WTC11 (cell line): ENCODE measurements at regions not wholly inside any gene's neighbourhood (a gene's known extent, or its start where the extent isn't known, plus 50 kb on each side); places are given as distances from the start of the nearest gene placed in this dataset.

Experiments used
- ATAC-seq: fragments of 200-7000 bp; cut with Tn5 transposase; 2 replicates; pipeline ENCODE4 v1.10.0; 2021; ENCODE audit warnings: mild to moderate bottlenecking, moderate library complexity
- CTCF ChIA-PET: fragments of 300-600 bp; sonication (Branson Sonifier 250); formaldehyde crosslinking; loops from one replicate; lab custom pipeline; 2021; ENCODE audit warnings: antibody characterized with exemption; lab: Charles Lee
- POLR2A ChIA-PET: fragments of 350-600 bp; sonication (Branson Sonifier 250); formaldehyde crosslinking; loops from one replicate; lab custom pipeline; 2021; ENCODE audit warnings: antibody characterized with exemption; lab: Charles Lee
- DNase-seq: peaks from one replicate; pipeline ENCODE4 v3.0.0; 2021; ENCODE audit warnings: low spot score
- H3K27ac Mint-ChIP-seq: 2 replicates; pipeline ENCODE4 v1.8.0; 2021; ENCODE audit warnings: mixed read lengths
- H3K27me3 Mint-ChIP-seq: 2 replicates; pipeline ENCODE4 v1.8.0; 2021; ENCODE audit warnings: low read depth, mild to moderate bottlenecking, moderate library complexity, mixed read lengths
- H3K36me3 Mint-ChIP-seq: 2 replicates; pipeline ENCODE4 v1.8.0; 2021; ENCODE audit warnings: mixed read lengths
- H3K4me1 Mint-ChIP-seq: 2 replicates; pipeline ENCODE4 v1.8.0; 2022; ENCODE audit warnings: mixed read lengths
- H3K4me3 Mint-ChIP-seq: 2 replicates; pipeline ENCODE4 v1.8.0; 2021; ENCODE audit warnings: mild to moderate bottlenecking, moderate library complexity, mixed read lengths
- H3K9me3 Mint-ChIP-seq: 2 replicates; pipeline ENCODE4 v1.8.0; 2021; ENCODE audit warnings: mixed read lengths
- ATF1 ChIP-seq: sonication (generic); formaldehyde crosslinking; IDR thresholded peaks from 2 replicates; pipeline ENCODE4 v1.8.1; 2023; ENCODE audit warnings: mild to moderate bottlenecking, moderate library complexity, missing genetic modification reagents
- ATF6 ChIP-seq: sonication (generic); formaldehyde crosslinking; IDR thresholded peaks from 2 replicates; pipeline ENCODE4 v1.8.1; 2023; ENCODE audit warnings: mild to moderate bottlenecking, missing genetic modification reagents
- E2F4 ChIP-seq: sonication (generic); formaldehyde crosslinking; IDR thresholded peaks from 2 replicates; pipeline ENCODE4 v1.8.1; 2022; ENCODE audit warnings: low read depth, mild to moderate bottlenecking, moderate library complexity, missing genetic modification reagents, borderline replicate concordance
- ESRRA ChIP-seq: sonication (generic); formaldehyde crosslinking; IDR thresholded peaks from 2 replicates; pipeline ENCODE4 v1.8.1; 2022; ENCODE audit warnings: mild to moderate bottlenecking, missing genetic modification reagents, borderline replicate concordance
- ETV6 ChIP-seq: sonication (generic); formaldehyde crosslinking; IDR thresholded peaks from 2 replicates; pipeline ENCODE4 v1.8.1; 2022; ENCODE audit warnings: mild to moderate bottlenecking, missing genetic modification reagents
- FOXP1 ChIP-seq: sonication (generic); formaldehyde crosslinking; IDR thresholded peaks from 2 replicates; pipeline ENCODE4 v1.8.0; 2022; ENCODE audit warnings: missing genetic modification reagents, mild to moderate bottlenecking, moderate library complexity, borderline replicate concordance
- FOXP4 ChIP-seq: sonication (generic); formaldehyde crosslinking; IDR thresholded peaks from 2 replicates; pipeline ENCODE4 v1.8.0; 2022; ENCODE audit warnings: mild to moderate bottlenecking, missing genetic modification reagents
- GTF2I ChIP-seq: fragments of 250-450 bp; sonication (Bioruptor Pico); conservative IDR thresholded peaks from 2 replicates; pipeline ENCODE4 v1.4.0; 2021; ENCODE audit warnings: mild to moderate bottlenecking
- IRF1 ChIP-seq: sonication (generic); formaldehyde crosslinking; IDR thresholded peaks from 2 replicates; pipeline ENCODE4 v1.8.0; 2023; ENCODE audit warnings: missing genetic modification reagents
- NFE2L1 ChIP-seq: sonication (generic); formaldehyde crosslinking; IDR thresholded peaks from 2 replicates; pipeline ENCODE4 v1.8.1; 2023; ENCODE audit warnings: missing genetic modification reagents
- NR1H2 ChIP-seq: sonication (generic); formaldehyde crosslinking; IDR thresholded peaks from 2 replicates; pipeline ENCODE4 v1.9.0; 2021; ENCODE audit warnings: mild to moderate bottlenecking, moderate library complexity, missing genetic modification reagents
- SMAD3 ChIP-seq: sonication (generic); formaldehyde crosslinking; IDR thresholded peaks from 2 replicates; pipeline ENCODE4 v1.8.0; 2022; ENCODE audit warnings: missing genetic modification reagents, mild to moderate bottlenecking, borderline replicate concordance
- TEAD4 ChIP-seq: sonication (generic); formaldehyde crosslinking; IDR thresholded peaks from 2 replicates; pipeline ENCODE4 v1.8.0; 2022; ENCODE audit warnings: mild to moderate bottlenecking, missing genetic modification reagents
- ZNF138 ChIP-seq: sonication (generic); formaldehyde crosslinking; conservative IDR thresholded peaks from 2 replicates; pipeline ENCODE4 v1.8.1; 2022; ENCODE audit warnings: mild to moderate bottlenecking, moderate library complexity, missing genetic modification reagents
- TF ChIP-seq, protein P1 (sequence below): sonication (generic); formaldehyde crosslinking; IDR thresholded peaks from 2 replicates; pipeline ENCODE4 v1.8.1; 2022; ENCODE audit warnings: missing genetic modification reagents, borderline replicate concordance
- TF ChIP-seq, protein P2 (sequence below): fragments of 250-450 bp; sonication (Bioruptor Pico); IDR thresholded peaks from 2 replicates; pipeline ENCODE4 v2.1.2; 2022; ENCODE audit warnings: mild to moderate bottlenecking, moderate library complexity
- TF ChIP-seq, protein P3 (sequence below): sonication (generic); formaldehyde crosslinking; IDR thresholded peaks from 2 replicates; pipeline ENCODE4 v1.8.0; 2022; ENCODE audit warnings: mild to moderate bottlenecking, missing genetic modification reagents

GRCh38 chr18:78511666-78512601 lies 467.7 kb upstream of the SALL3 start:
- CTCF ChIA-PET = no interaction called here
- H3K27ac Mint-ChIP-seq = no peak overlapping the region
- no peaks in the 10 kb centered on the region for H3K4me1 Mint-ChIP-seq
- POLR2A ChIA-PET = no interaction called here
- no peak overlapping the region for H3K4me3 Mint-ChIP-seq
- DNase-seq (no peak), ATAC-seq (no peak)
- TF ChIP-seq ZNF138 (CRISPR knock-in tag) = no peak
- no peak for TF ChIP-seq FOXP4 (CRISPR knock-in tag)
- TF ChIP-seq, protein P1, sequence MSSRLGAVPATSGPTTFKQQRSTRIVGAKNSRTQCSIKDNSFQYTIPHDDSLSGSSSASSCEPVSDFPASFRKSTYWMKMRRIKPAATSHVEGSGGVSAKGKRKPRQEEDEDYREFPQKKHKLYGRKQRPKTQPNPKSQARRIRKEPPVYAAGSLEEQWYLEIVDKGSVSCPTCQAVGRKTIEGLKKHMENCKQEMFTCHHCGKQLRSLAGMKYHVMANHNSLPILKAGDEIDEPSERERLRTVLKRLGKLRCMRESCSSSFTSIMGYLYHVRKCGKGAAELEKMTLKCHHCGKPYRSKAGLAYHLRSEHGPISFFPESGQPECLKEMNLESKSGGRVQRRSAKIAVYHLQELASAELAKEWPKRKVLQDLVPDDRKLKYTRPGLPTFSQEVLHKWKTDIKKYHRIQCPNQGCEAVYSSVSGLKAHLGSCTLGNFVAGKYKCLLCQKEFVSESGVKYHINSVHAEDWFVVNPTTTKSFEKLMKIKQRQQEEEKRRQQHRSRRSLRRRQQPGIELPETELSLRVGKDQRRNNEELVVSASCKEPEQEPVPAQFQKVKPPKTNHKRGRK (CRISPR knock-in tag) = no peak
- TF ChIP-seq NR1H2 (CRISPR knock-in tag) = no peak
- no peak for TF ChIP-seq ATF1 (CRISPR knock-in tag)
- TF ChIP-seq, protein P2, sequence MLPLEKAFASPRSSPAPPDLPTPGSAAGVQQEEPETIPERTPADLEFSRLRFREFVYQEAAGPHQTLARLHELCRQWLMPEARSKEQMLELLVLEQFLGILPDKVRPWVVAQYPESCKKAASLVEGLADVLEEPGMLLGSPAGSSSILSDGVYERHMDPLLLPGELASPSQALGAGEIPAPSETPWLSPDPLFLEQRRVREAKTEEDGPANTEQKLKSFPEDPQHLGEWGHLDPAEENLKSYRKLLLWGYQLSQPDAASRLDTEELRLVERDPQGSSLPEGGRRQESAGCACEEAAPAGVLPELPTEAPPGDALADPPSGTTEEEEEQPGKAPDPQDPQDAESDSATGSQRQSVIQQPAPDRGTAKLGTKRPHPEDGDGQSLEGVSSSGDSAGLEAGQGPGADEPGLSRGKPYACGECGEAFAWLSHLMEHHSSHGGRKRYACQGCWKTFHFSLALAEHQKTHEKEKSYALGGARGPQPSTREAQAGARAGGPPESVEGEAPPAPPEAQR (CRISPR knock-in tag) = no peak
- no peak for TF ChIP-seq IRF1 (CRISPR knock-in tag)
- no peak for TF ChIP-seq NFE2L1 (CRISPR knock-in tag)
- no peak for TF ChIP-seq TEAD4 (CRISPR knock-in tag)
- TF ChIP-seq ETV6 (CRISPR knock-in tag) = no peak
- no peak for TF ChIP-seq E2F4
- TF ChIP-seq FOXP1 (CRISPR knock-in tag) = no peak
- no peak for TF ChIP-seq SMAD3 (CRISPR knock-in tag)
- TF ChIP-seq, protein P3, sequence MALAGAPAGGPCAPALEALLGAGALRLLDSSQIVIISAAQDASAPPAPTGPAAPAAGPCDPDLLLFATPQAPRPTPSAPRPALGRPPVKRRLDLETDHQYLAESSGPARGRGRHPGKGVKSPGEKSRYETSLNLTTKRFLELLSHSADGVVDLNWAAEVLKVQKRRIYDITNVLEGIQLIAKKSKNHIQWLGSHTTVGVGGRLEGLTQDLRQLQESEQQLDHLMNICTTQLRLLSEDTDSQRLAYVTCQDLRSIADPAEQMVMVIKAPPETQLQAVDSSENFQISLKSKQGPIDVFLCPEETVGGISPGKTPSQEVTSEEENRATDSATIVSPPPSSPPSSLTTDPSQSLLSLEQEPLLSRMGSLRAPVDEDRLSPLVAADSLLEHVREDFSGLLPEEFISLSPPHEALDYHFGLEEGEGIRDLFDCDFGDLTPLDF (CRISPR knock-in tag) = no peak
- TF ChIP-seq GTF2I = no peak
- TF ChIP-seq ESRRA (CRISPR knock-in tag) = no peak
- TF ChIP-seq ATF6 = no peak
- H3K27me3 Mint-ChIP-seq = no peaks in the 10 kb centered on the region; the same call in none of the 2 replicates
- peaks cover 31% of the 10 kb centered on the region for H3K9me3 Mint-ChIP-seq
- H3K36me3 Mint-ChIP-seq = peaks cover 22% of the 10 kb centered on the region
